CD4-positive, alpha-beta memory T cell (primary cell): ENCODE measurements at regions not wholly inside any gene's neighbourhood (a gene's known extent, or its start where the extent isn't known, plus 50 kb on each side); places are given as distances from the start of the nearest gene placed in this dataset.
"Not testable (repeated sequence)": the region's sequence is repeated elsewhere in the genome, so short reads cannot be mapped to it uniquely, and the experiment has no call there.

Source experiments
- CTCF ChIA-PET: fragments of 350-600 bp; sonication (Branson Sonifier 250); formaldehyde crosslinking; loops from one replicate; lab custom pipeline; 2021; ENCODE audit warnings: inconsistent platforms; ENCODE audit not compliant: partially characterized antibody; lab: Charles Lee
- POLR2A ChIA-PET: fragments of 350-600 bp; sonication (Branson Sonifier 250); formaldehyde crosslinking; loops from one replicate; lab custom pipeline; 2021; ENCODE audit not compliant: partially characterized antibody; lab: Charles Lee
- DNase-seq, 5 donors: peaks; one replicate each; pipeline versions ENCODE4 v3.0.0 to v3.0.0-alpha.2; 2020 to 2022; ENCODE audit warnings: mixed read lengths in 1 of 5
- H3K27ac ChIP-seq: one replicate; pipeline ENCODE4 v1.7.0; 2013; ENCODE audit warnings: low read depth, low read length
- H3K27me3 ChIP-seq: 2 replicates; pipeline ENCODE4 v1.7.0; 2013; ENCODE audit warnings: mild to moderate bottlenecking, low read length, moderate library complexity; ENCODE audit not compliant: insufficient read depth
- H3K36me3 ChIP-seq: 2 replicates; pipeline ENCODE4 v1.7.0; 2013; ENCODE audit warnings: mild to moderate bottlenecking, low read length, moderate library complexity; ENCODE audit not compliant: insufficient read depth
- H3K4me1 ChIP-seq: 2 replicates; pipeline ENCODE4 v1.7.0; 2013; ENCODE audit warnings: mild to moderate bottlenecking, low read length, moderate library complexity; ENCODE audit not compliant: insufficient read depth
- H3K4me3 ChIP-seq, 2 donors: one replicate each; pipeline ENCODE4 v1.7.0; 2013; ENCODE audit warnings: low read length in 2 of 2, mild to moderate bottlenecking in 1 of 2
- H3K9me3 ChIP-seq, 2 donors: one replicate each; pipeline ENCODE4 v1.7.0; 2013; ENCODE audit warnings: low read length in 2 of 2, control low read depth in 1 of 2; ENCODE audit not compliant: control insufficient read depth in 1 of 2
- H3K27ac Mint-ChIP-seq, 7 donors: one replicate each; pipeline ENCODE4 v1.8.0; 2020 to 2021; ENCODE audit warnings: mixed read lengths in 7 of 7, mild to moderate bottlenecking in 6 of 7, inconsistent platforms in 3 of 7, moderate library complexity in 3 of 7
- H3K27me3 Mint-ChIP-seq, 2 donors: one replicate each; pipeline ENCODE4 v1.8.0; 2020 to 2021; ENCODE audit warnings: mixed read lengths in 2 of 2
- H3K36me3 Mint-ChIP-seq, 2 donors: one replicate each; pipeline ENCODE4 v1.8.0; 2020 to 2021; ENCODE audit warnings: mixed read lengths in 2 of 2, inconsistent platforms in 1 of 2, mild to moderate bottlenecking in 1 of 2
- H3K4me1 Mint-ChIP-seq, 4 donors: one replicate each; pipeline ENCODE4 v1.8.0; 2020 to 2021; ENCODE audit warnings: mixed read lengths in 4 of 4, mild to moderate bottlenecking in 1 of 4
- H3K4me3 Mint-ChIP-seq, 8 donors: one replicate each; pipeline ENCODE4 v1.8.0; 2020 to 2021; ENCODE audit warnings: mixed read lengths in 8 of 8, mild to moderate bottlenecking in 7 of 8, moderate library complexity in 6 of 8, inconsistent platforms in 3 of 8
- H3K9me3 Mint-ChIP-seq, 8 donors: one replicate each; pipeline ENCODE4 v1.8.0; 2020 to 2021; ENCODE audit warnings: mixed read lengths in 8 of 8, mild to moderate bottlenecking in 5 of 8, inconsistent platforms in 3 of 8, moderate library complexity in 1 of 8
- intact Hi-C: fragments of 100-400 bp; cut with micrococcal nuclease; formaldehyde crosslinking; loops from one replicate; pipeline ENCODE4 v1.15.1; 2023

- H3K27ac ChIP-seq, H3K4me1 ChIP-seq, H3K4me3 Mint-ChIP-seq, H3K27ac Mint-ChIP-seq, DNase-seq, H3K4me1 Mint-ChIP-seq, H3K27me3 Mint-ChIP-seq, POLR2A ChIA-PET, H3K36me3 ChIP-seq, H3K4me3 ChIP-seq, H3K9me3 ChIP-seq, H3K36me3 Mint-ChIP-seq, intact Hi-C loops, H3K27me3 ChIP-seq: not testable (repeated sequence)
- peaks cover 2 to 14% (median 8%) of the 10 kb centered on the region in 8 donors for H3K9me3 Mint-ChIP-seq
- CTCF ChIA-PET = interaction anchor here (0.9 to 1.4 kb wide), 2 partner anchors 10 to 15 kb away, joined by 4 to 7 read pairs; no protein-coding TSS in a partner anchor
These were observed 895.7 kb upstream of the DEFB115 start for GRCh38 chr20:30361756-30362155.

DNA sequence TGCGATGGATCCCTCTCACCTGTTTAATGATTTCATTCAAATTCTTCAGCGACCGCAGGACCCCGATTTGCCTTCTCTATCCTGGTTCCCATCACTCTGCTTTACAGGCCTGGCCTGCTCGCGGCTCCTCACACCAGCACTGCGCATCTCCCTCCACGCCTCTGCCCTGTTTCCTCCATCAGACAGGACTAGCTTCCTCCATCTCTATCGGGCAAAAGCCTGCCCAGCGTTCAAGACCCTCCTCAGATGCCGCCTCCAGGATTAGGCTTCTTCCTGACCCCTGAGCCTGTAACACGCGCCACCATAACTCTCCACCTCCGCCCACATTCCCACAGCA lies 881.1 kb upstream of the DEFB115 start:
- Histone ChIP-seq H3K27ac (peak overlapping the region; percentile 91), H3K4me3 (peak overlapping the region in 1 of 2 donors; percentile 82)
- H3K4me1 ChIP-seq, H3K27me3 ChIP-seq, DNase-seq, H3K36me3 ChIP-seq, POLR2A ChIA-PET, H3K9me3 ChIP-seq, H3K27me3 Mint-ChIP-seq: not testable (repeated sequence)
- Mint-ChIP-seq H3K27ac (peak overlapping the region; percentile 83 to 100 (median 96)), H3K4me3 (peak overlapping the region in 7 of 8 donors; percentile 79 to 97 (median 84)), H3K36me3 (peaks cover 4 to 10% of the 10 kb centered on the region in 2 donors), H3K4me1 (peaks cover 7 to 43% (median 14%) of the 10 kb centered on the region in 4 donors), H3K9me3 (peaks cover 0 to 25% (median 2%) of the 10 kb centered on the region in 8 donors)
- intact Hi-C loops = loop anchor here (2.0 kb wide), 1 partner anchor 94 kb away; no protein-coding TSS in a partner anchor
- CTCF ChIA-PET = interaction anchor here (1.3 kb wide), 1 partner anchor 15 kb away, joined by 4 read pairs; no protein-coding TSS in a partner anchor

DNA sequence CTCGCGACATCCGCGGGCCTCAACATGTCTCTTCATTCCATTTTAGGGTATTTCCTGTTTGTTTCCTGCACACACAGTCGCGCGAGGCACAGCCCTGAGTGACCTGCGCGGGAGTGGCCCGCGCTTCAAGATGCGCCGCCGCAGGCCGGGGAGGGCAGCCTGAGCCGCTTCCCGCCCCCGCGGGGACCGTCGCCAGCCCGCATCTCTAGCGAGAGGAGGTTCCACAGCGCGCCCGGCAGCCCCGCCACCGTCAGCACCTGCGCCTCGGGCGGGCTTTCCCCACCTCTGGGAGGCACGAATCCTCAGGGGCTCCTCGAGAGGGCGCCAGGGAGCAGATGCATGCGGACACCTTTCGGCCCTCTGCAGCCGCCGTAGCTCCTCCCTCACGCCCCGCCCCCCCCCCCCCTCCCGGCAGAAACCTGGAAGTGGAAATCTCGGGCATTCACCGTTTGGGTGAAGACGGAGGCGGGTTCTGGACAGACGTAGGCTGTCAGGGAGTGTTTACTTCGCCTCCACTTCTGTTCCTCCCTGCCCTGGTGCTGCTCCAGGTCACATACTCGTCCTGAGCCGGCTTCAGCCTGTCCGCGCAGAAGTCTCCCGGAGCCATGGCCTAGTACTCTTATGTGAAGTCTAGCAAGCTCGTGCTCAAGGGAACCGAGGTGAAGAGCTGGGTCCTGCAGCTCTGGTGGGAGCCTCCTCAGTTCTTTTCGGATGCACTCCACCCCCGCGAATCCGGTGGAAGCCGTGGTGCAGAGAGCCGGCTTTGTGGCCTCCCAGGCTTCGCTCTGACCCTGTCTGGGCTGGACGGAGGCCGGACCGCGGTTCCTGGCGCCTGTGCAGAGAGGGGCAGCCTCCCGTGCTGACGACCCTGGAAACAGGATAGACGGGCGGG lies 880.5 kb upstream of the DEFB115 start:
- intact Hi-C loops = loop anchor here (2.0 kb wide), 1 partner anchor 94 kb away; no protein-coding TSS in a partner anchor
- Mint-ChIP-seq H3K9me3 (peaks cover 0 to 25% (median 2%) of the 10 kb centered on the region in 8 donors), H3K4me3 (peak overlapping the region; percentile 13 to 97 (median 87)), H3K27ac (peak overlapping the region in 6 of 7 donors; percentile 83 to 100 (median 96)), H3K36me3 (peaks cover 7 to 15% of the 10 kb centered on the region in 2 donors), H3K27me3 (no peaks in the 10 kb centered on the region), H3K4me1 (peaks cover 7 to 50% (median 18%) of the 10 kb centered on the region in 4 donors)
- CTCF ChIA-PET = interaction anchor here (0.8 to 1.3 kb wide), 2 partner anchors 15 to 16 kb away, joined by 3 to 4 read pairs; no protein-coding TSS in a partner anchor
- no peaks in the 10 kb centered on the region for H3K9me3 ChIP-seq
- peaks cover 8% of the 10 kb centered on the region for H3K4me1 ChIP-seq
- no peaks in the 10 kb centered on the region for H3K36me3 ChIP-seq
- no peaks in the 10 kb centered on the region for H3K27me3 ChIP-seq
- peak overlapping the region; percentile 91 for H3K27ac ChIP-seq
- peak; percentile 49 to 94 (median 92) for DNase-seq
- peak overlapping the region; percentile 82 to 84 for H3K4me3 ChIP-seq
- POLR2A ChIA-PET = interaction anchor here (0.9 to 1.0 kb wide), 2 partner anchors 8 to 88 kb away, joined by 3 read pairs; no protein-coding TSS in a partner anchor

DNA sequence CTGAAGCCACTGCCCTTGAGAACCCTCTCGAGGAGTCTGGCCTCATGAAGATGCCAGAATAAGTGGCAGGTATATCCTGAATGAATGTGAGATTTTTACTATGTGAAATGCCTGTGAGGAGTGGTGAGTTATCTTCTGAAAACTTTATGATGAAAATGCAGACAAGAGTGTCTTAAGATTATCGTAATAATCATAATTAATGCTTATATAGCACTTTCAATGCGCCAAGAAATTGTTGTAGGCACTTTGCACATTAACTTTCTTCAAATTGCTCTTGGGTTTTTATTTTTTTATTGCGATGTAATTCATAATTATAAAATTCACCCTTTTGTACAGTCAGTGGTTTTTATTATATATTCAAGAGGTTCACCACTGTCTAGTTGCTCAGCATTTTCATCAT lies 879.1 kb upstream of the DEFB115 start:
- H3K36me3 ChIP-seq, H3K4me3 ChIP-seq, H3K27ac ChIP-seq, H3K27me3 Mint-ChIP-seq, H3K4me1 ChIP-seq, CTCF ChIA-PET, POLR2A ChIA-PET, intact Hi-C loops, H3K27me3 ChIP-seq, H3K9me3 ChIP-seq, DNase-seq: not testable (repeated sequence)
- Mint-ChIP-seq H3K4me3 (peak overlapping the region; percentile 37 to 97 (median 87)), H3K4me1 (peaks cover 7 to 60% (median 20%) of the 10 kb centered on the region in 4 donors), H3K36me3 (peaks cover 11 to 20% of the 10 kb centered on the region in 2 donors), H3K27ac (peak overlapping the region in 5 of 7 donors; percentile 78 to 97 (median 94)), H3K9me3 (peaks cover 0 to 25% (median 2%) of the 10 kb centered on the region in 8 donors)

DNA sequence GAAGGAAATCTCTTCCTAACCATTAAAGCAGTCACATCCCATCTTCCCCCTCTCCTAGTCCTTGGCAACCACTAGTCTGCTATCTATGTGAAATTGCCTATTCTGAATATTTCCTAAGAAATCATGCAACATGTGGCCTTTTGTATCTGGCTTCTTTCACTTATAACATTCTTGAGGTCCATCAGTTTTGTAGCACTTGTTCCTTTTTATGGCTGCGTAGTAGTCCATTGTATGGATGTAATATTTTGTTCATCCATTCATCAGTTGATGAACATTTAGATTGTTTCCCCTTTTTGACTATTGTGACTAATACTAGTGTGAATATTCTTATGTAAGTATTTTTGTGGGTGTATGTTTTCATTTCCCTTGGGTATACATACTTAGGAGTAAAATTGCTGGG lies 878.7 kb upstream of the DEFB115 start:
- H3K36me3 ChIP-seq, H3K4me1 ChIP-seq, CTCF ChIA-PET, intact Hi-C loops, H3K9me3 ChIP-seq, H3K27me3 Mint-ChIP-seq, H3K27ac ChIP-seq, H3K4me3 ChIP-seq, H3K27me3 ChIP-seq, POLR2A ChIA-PET, DNase-seq: not testable (repeated sequence)
- H3K4me3 Mint-ChIP-seq = peak overlapping the region in 6 of 8 donors; percentile 39 to 97 (median 94)
- H3K36me3 Mint-ChIP-seq = peaks cover 13 to 24% of the 10 kb centered on the region in 2 donors
- H3K27ac Mint-ChIP-seq = peak overlapping the region in 3 of 7 donors; percentile 30 to 83 (median 48)
- peaks cover 0 to 25% (median 2%) of the 10 kb centered on the region in 8 donors for H3K9me3 Mint-ChIP-seq
- H3K4me1 Mint-ChIP-seq = peaks cover 7 to 64% (median 22%) of the 10 kb centered on the region in 4 donors

DNA sequence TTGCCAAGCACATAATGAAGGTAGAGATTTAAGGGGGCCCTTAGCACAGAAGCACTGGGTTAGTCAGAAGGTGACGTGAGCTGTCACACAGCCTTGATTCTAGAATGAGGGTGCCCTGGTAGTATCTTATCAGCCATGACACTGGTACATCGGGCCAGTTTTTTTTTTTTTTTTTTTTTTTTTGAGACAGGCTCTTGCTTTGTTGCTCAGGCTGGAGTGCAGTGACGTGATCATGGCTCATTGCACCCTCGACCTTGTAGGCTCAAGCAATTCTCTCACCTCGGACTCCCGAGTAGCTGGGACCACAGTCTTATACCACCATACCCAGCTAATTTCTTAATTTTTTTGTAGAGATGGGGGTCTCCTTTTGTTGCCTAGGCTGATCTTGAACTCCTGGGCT lies 872.6 kb upstream of the DEFB115 start:
- H3K27me3 Mint-ChIP-seq, intact Hi-C loops, H3K36me3 ChIP-seq, DNase-seq, H3K9me3 Mint-ChIP-seq, H3K9me3 ChIP-seq, H3K4me3 ChIP-seq, H3K27me3 ChIP-seq, H3K27ac ChIP-seq, H3K27ac Mint-ChIP-seq: not testable (repeated sequence)
- POLR2A ChIA-PET = interaction anchor here (1.4 kb wide), 1 partner anchor 8 kb away, joined by 3 read pairs; no protein-coding TSS in a partner anchor
- Mint-ChIP-seq H3K36me3 (peaks cover 39 to 48% of the 10 kb centered on the region in 2 donors), H3K4me3 (peak overlapping the region in 2 of 8 donors; percentile 5 to 24), H3K4me1 (peaks cover 4 to 48% (median 21%) of the 10 kb centered on the region in 4 donors)
- H3K4me1 ChIP-seq = peaks cover 12% of the 10 kb centered on the region
- CTCF ChIA-PET = interaction anchor here (1.3 kb wide), 1 partner anchor 27 kb away, joined by 4 read pairs; no protein-coding TSS in a partner anchor

DNA sequence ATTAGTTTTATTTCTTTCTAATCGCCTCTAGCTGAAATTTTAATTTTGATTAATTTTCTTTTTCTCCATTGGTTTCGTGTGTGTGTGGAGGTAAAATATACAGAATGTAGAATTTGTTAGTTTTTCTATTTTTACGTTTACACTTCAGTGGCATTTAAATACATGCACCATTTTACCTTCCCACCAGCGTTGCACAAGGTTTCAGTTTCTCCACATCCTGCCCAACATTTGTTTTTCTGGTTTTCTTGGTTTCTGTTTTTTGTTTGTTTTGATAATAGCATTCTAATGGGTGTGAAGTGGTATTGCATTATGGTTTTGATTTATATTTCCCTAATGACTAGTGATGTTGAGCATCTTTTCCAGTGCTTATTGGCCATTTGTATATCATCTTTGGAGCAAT lies 871.4 kb upstream of the DEFB115 start:
- Mint-ChIP-seq H3K36me3 (peaks cover 42 to 48% of the 10 kb centered on the region in 2 donors), H3K4me3 (peak overlapping the region in 1 of 8 donors; percentile 18), H3K4me1 (peaks cover under 1 to 44% (median 19%) of the 10 kb centered on the region in 4 donors), H3K27ac (peak overlapping the region in 2 of 7 donors; percentile 4 to 8)
- H3K9me3 ChIP-seq, intact Hi-C loops, H3K4me3 ChIP-seq, DNase-seq, H3K27ac ChIP-seq, H3K36me3 ChIP-seq, H3K27me3 ChIP-seq, H3K9me3 Mint-ChIP-seq, H3K27me3 Mint-ChIP-seq, H3K4me1 ChIP-seq: not testable (repeated sequence)
- CTCF ChIA-PET = interaction anchor here (1.3 kb wide), 1 partner anchor 29 kb away, joined by 4 read pairs; no protein-coding TSS in a partner anchor
- POLR2A ChIA-PET = interaction anchor here (1.4 kb wide), 1 partner anchor 9 kb away, joined by 3 read pairs; no protein-coding TSS in a partner anchor
